ENCODE measurements at regions not wholly inside any gene's neighbourhood (a gene's known extent, or its start where the extent isn't known, plus 50 kb on each side); places are given as distances from the start of the nearest gene placed in this dataset.
A peak's percentile ranks its signal among the peaks of the same experiment; 100 is the strongest.

- Mint-ChIP-seq H3K36me3 (ENCODE audit: insufficient read depth, unreplicated experiment) (no peaks in the 10 kb centered on the region), H3K4me1 (ENCODE audit: low read depth, unreplicated experiment) (peaks cover 11% of the 10 kb centered on the region), H3K9me3 (ENCODE audit: unreplicated experiment) (no peaks in the 10 kb centered on the region), H3K27me3 (ENCODE audit: insufficient read depth, unreplicated experiment) (peaks cover 18% of the 10 kb centered on the region), H3K4me3 (ENCODE audit: unreplicated experiment) (peak overlapping the region; percentile 30), H3K27ac (ENCODE audit: unreplicated experiment) (no peak overlapping the region)
- DNase-seq = peak; percentile 50 to 53
- intact Hi-C loops (cut with micrococcal nuclease; ENCODE audit: unreplicated experiment) = no loop called here
- ChIA-PET POLR2A (no interaction called here), CTCF (no interaction called here)
- H3K4me1 ChIP-seq = peaks cover 5% of the 10 kb centered on the region; the same call in 1 of the 2 replicates
- no peaks in the 10 kb centered on the region for H3K36me3 ChIP-seq (ENCODE audit: control insufficient read depth, insufficient read depth, low read length)
- no peaks in the 10 kb centered on the region for H3K27me3 ChIP-seq (replicated peaks; ENCODE audit: control insufficient read depth, insufficient read depth, low read length)
- H3K9me3 ChIP-seq = no peaks in the 10 kb centered on the region
- BruUV-seq (replicated peaks) = no TSS peak
- H3K4me3 ChIP-seq (ENCODE audit: low read depth, low read length) = no peak overlapping the region
- TF ChIP-seq, protein P1, sequence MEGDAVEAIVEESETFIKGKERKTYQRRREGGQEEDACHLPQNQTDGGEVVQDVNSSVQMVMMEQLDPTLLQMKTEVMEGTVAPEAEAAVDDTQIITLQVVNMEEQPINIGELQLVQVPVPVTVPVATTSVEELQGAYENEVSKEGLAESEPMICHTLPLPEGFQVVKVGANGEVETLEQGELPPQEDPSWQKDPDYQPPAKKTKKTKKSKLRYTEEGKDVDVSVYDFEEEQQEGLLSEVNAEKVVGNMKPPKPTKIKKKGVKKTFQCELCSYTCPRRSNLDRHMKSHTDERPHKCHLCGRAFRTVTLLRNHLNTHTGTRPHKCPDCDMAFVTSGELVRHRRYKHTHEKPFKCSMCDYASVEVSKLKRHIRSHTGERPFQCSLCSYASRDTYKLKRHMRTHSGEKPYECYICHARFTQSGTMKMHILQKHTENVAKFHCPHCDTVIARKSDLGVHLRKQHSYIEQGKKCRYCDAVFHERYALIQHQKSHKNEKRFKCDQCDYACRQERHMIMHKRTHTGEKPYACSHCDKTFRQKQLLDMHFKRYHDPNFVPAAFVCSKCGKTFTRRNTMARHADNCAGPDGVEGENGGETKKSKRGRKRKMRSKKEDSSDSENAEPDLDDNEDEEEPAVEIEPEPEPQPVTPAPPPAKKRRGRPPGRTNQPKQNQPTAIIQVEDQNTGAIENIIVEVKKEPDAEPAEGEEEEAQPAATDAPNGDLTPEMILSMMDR (IDR thresholded peaks at IDR 0.05; ENCODE audit: insufficient read depth in 1 of 2, low read depth in 1 of 2, low read length in 1 of 2, severe bottlenecking in 1 of 2, unreplicated experiment in 1 of 2) = no peak
Measured at GRCh38 chr22:45072322-45072903, 62.6 kb upstream of the PHF21B start.

DNA sequence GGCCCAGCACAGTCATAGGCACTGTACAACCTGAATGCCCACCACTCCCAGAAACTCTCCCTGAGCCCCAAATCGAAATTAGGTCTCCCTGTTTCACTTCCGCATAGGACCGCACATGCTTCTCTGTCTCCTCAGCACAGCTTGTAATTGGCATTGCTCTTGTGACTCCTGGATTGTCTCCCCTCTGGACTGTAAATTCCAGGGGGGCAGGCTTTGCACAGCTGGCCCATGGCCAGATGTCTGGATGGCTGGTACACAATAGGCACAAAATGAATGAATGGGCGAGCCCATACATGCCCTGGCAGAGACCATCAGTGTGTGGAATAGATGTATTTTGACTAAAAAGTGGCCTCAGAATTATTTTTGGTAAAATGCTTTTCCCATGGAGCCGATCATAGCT, 63.3 kb upstream of the PHF21B start:
- H3K4me3 Mint-ChIP-seq (ENCODE audit: unreplicated experiment) = no peak overlapping the region

DNA sequence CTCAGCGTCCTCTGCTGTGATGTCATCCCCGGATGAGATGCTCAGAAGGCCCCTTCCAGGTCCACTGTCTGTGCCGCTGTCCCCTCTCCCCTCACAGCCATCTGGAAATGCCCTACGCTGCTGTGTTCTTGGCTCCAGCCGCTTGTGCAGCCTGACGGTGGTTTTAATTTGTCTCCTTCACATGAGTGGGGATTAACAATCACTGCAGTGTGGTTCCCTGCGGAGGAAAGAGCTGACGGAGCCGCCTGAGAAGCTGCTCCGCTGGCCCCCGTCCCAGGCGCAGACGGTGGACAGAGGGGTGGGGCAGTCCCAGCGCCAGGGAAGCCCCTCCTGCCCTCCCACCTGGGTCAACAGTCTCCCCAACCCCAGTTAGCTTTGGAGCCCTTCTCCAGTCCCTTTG, 67.5 kb upstream of the PHF21B start:
- POLR2A ChIA-PET = no interaction called here
- peaks cover 31% of the 10 kb centered on the region for H3K27me3 Mint-ChIP-seq (ENCODE audit: insufficient read depth, unreplicated experiment)
- H3K4me1 ChIP-seq = peaks cover 5% of the 10 kb centered on the region; the same call in 1 of the 2 replicates
- no TSS peak for BruUV-seq (replicated peaks)
- peaks cover 15% of the 10 kb centered on the region for H3K4me1 Mint-ChIP-seq (ENCODE audit: low read depth, unreplicated experiment)
- H3K36me3 ChIP-seq (ENCODE audit: control insufficient read depth, insufficient read depth, low read length) = no peaks in the 10 kb centered on the region
- no peaks in the 10 kb centered on the region for H3K9me3 ChIP-seq
- intact Hi-C loops (cut with micrococcal nuclease; ENCODE audit: unreplicated experiment) = no loop called here
- TF ChIP-seq, protein P1 (IDR thresholded peaks at IDR 0.05; ENCODE audit: insufficient read depth in 1 of 2, low read depth in 1 of 2, low read length in 1 of 2, severe bottlenecking in 1 of 2, unreplicated experiment in 1 of 2) = no peak
- H3K36me3 Mint-ChIP-seq (ENCODE audit: insufficient read depth, unreplicated experiment) = peaks cover 14% of the 10 kb centered on the region
- H3K27me3 ChIP-seq (replicated peaks; ENCODE audit: control insufficient read depth, insufficient read depth, low read length) = no peaks in the 10 kb centered on the region
- H3K4me3 Mint-ChIP-seq (ENCODE audit: unreplicated experiment) = no peak overlapping the region
- DNase-seq = no peak
- peaks cover 13% of the 10 kb centered on the region for H3K9me3 Mint-ChIP-seq (ENCODE audit: unreplicated experiment)
- H3K4me3 ChIP-seq (ENCODE audit: low read depth, low read length) = no peak overlapping the region
- CTCF ChIA-PET = no interaction called here
- H3K27ac Mint-ChIP-seq (ENCODE audit: unreplicated experiment) = no peak overlapping the region

More for the DNA sequence above, 63.3 kb upstream of the PHF21B start:
- DNase-seq = no peak
- peaks cover 6% of the 10 kb centered on the region for H3K36me3 Mint-ChIP-seq (ENCODE audit: insufficient read depth, unreplicated experiment)
- Histone ChIP-seq H3K9me3 (no peaks in the 10 kb centered on the region), H3K36me3 (ENCODE audit: control insufficient read depth, insufficient read depth, low read length) (no peaks in the 10 kb centered on the region), H3K27me3 (replicated peaks; ENCODE audit: control insufficient read depth, insufficient read depth, low read length) (no peaks in the 10 kb centered on the region), H3K4me1 (peaks cover 5% of the 10 kb centered on the region; the same call in 1 of the 2 replicates), H3K4me3 (ENCODE audit: low read depth, low read length) (no peak overlapping the region)
- H3K27me3 Mint-ChIP-seq (ENCODE audit: insufficient read depth, unreplicated experiment) = peaks cover 24% of the 10 kb centered on the region
- no peak overlapping the region for H3K27ac Mint-ChIP-seq (ENCODE audit: unreplicated experiment)
- TF ChIP-seq, protein P1 (IDR thresholded peaks at IDR 0.05; ENCODE audit: insufficient read depth in 1 of 2, low read depth in 1 of 2, low read length in 1 of 2, severe bottlenecking in 1 of 2, unreplicated experiment in 1 of 2) = no peak
- ChIA-PET POLR2A (no interaction called here), CTCF (no interaction called here)
- no peaks in the 10 kb centered on the region for H3K9me3 Mint-ChIP-seq (ENCODE audit: unreplicated experiment)
- intact Hi-C loops (cut with micrococcal nuclease; ENCODE audit: unreplicated experiment) = no loop called here
- BruUV-seq (replicated peaks) = no TSS peak
- H3K4me1 Mint-ChIP-seq (ENCODE audit: low read depth, unreplicated experiment) = peaks cover 11% of the 10 kb centered on the region
